OCI-LY7 (cell line): ENCODE measurements at regions not wholly inside any gene's neighbourhood (a gene's known extent, or its start where the extent isn't known, plus 50 kb on each side); places are given as distances from the start of the nearest gene placed in this dataset.

Experiments used
- EZH2phosphoT487 ChIP-seq: fragments of 200-600 bp; sonication (generic); IDR thresholded peaks from 2 replicates; pipeline ENCODE4 v1.6.1; 2018; ENCODE audit warnings: low read depth, borderline replicate concordance, mild to moderate bottlenecking, mixed run types, antibody characterized with exemption, low read length, moderate library complexity, mixed read lengths
- TF ChIP-seq, protein P1 (sequence below): fragments of 200-600 bp; sonication (generic); conservative IDR thresholded peaks from 2 replicates; pipeline ENCODE4 v1.5.1; 2014; ENCODE audit warnings: mild to moderate bottlenecking, antibody characterized with exemption, low read length, moderate library complexity, mixed read lengths

DNA sequence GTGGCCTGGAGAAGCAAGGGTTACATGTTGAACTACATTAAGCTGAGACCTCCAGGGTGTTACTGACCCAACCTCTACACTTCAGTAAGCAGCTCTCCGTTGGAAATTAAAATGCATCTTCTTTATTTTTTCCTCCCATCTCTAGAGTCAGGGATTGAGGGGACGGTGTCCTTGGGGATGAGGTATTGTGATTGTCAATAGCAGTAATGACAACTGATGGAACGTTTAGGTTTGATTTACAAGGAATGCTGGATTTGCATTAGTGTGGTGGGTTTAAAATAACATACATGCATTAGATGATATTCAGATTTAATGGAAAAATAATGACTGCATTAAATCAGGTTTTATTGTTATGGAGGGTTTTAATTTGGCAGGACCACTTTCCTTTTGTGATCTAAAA, 82.9 kb upstream of the NTRK2 start:
- TF ChIP-seq, protein P1, sequence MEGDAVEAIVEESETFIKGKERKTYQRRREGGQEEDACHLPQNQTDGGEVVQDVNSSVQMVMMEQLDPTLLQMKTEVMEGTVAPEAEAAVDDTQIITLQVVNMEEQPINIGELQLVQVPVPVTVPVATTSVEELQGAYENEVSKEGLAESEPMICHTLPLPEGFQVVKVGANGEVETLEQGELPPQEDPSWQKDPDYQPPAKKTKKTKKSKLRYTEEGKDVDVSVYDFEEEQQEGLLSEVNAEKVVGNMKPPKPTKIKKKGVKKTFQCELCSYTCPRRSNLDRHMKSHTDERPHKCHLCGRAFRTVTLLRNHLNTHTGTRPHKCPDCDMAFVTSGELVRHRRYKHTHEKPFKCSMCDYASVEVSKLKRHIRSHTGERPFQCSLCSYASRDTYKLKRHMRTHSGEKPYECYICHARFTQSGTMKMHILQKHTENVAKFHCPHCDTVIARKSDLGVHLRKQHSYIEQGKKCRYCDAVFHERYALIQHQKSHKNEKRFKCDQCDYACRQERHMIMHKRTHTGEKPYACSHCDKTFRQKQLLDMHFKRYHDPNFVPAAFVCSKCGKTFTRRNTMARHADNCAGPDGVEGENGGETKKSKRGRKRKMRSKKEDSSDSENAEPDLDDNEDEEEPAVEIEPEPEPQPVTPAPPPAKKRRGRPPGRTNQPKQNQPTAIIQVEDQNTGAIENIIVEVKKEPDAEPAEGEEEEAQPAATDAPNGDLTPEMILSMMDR, result no peak
- no peak for TF ChIP-seq EZH2phosphoT487
